CD4-positive, CD25-positive, alpha-beta regulatory T cell (primary cell): ENCODE measurements at regions not wholly inside any gene's neighbourhood (a gene's known extent, or its start where the extent isn't known, plus 50 kb on each side); places are given as distances from the start of the nearest gene placed in this dataset.
"Not testable (repeated sequence)": the region's sequence is repeated elsewhere in the genome, so short reads cannot be mapped to it uniquely, and the experiment has no call there.

ENCODE experiments used
- ATAC-seq, 2 donors: fragments of 150-1000 bp; cut with Tn5 transposase; one replicate each; pipeline ENCODE4 v1.10.0; 2021; ENCODE audit warnings: low read depth in 2 of 2, moderate number of reproducible peaks in 2 of 2, moderate library complexity in 1 of 2
- DNase-seq, 3 donors: peaks; one replicate each; pipeline versions ENCODE4 v3.0.0 to v3.0.0-alpha.2; 2012 to 2022; ENCODE audit warnings: mixed read lengths in 1 of 3
- H3K27ac ChIP-seq: one replicate; pipeline ENCODE4 v1.7.0; 2013; ENCODE audit warnings: mild to moderate bottlenecking, low read length; ENCODE audit not compliant: insufficient read depth, poor library complexity, severe bottlenecking
- H3K27me3 ChIP-seq: one replicate; pipeline ENCODE4 v1.7.0; 2013; ENCODE audit warnings: low read length; ENCODE audit not compliant: control insufficient read depth, insufficient read depth
- H3K36me3 ChIP-seq: one replicate; pipeline ENCODE4 v1.7.0; 2013; ENCODE audit warnings: mild to moderate bottlenecking, low read length, moderate library complexity; ENCODE audit not compliant: control insufficient read depth, insufficient read depth
- H3K4me1 ChIP-seq: 2 replicates; pipeline ENCODE4 v1.7.0; 2013; ENCODE audit warnings: mild to moderate bottlenecking, low read length; ENCODE audit not compliant: insufficient read depth, control insufficient read depth, poor library complexity, severe bottlenecking
- H3K4me3 ChIP-seq: one replicate; pipeline ENCODE4 v1.7.0; 2013; ENCODE audit warnings: low read depth, mild to moderate bottlenecking, low read length, moderate library complexity
- H3K9me3 ChIP-seq, 2 experiments: 1 replicate in 1 of 2; 2 replicates in 1 of 2; pipeline ENCODE4 v1.7.0; 2013; ENCODE audit warnings: low read length in 2 of 2, mild to moderate bottlenecking in 1 of 2, moderate library complexity in 1 of 2; ENCODE audit not compliant: control insufficient read depth in 2 of 2
- H3K27ac Mint-ChIP-seq, 3 donors: one replicate each; pipeline ENCODE4 v1.8.0; 2020 to 2022; ENCODE audit warnings: mild to moderate bottlenecking in 3 of 3, mixed read lengths in 3 of 3, moderate library complexity in 2 of 3
- H3K27me3 Mint-ChIP-seq: one replicate; pipeline ENCODE4 v1.8.0; 2022; ENCODE audit warnings: mild to moderate bottlenecking, mixed read lengths
- H3K36me3 Mint-ChIP-seq: one replicate; pipeline ENCODE4 v1.8.0; 2020; ENCODE audit warnings: mixed read lengths
- H3K4me1 Mint-ChIP-seq, 4 donors: one replicate each; pipeline ENCODE4 v1.8.0; 2020 to 2022; ENCODE audit warnings: mixed read lengths in 4 of 4, mild to moderate bottlenecking in 1 of 4
- H3K4me3 Mint-ChIP-seq, 4 donors: one replicate each; pipeline ENCODE4 v1.8.0; 2020 to 2022; ENCODE audit warnings: mild to moderate bottlenecking in 4 of 4, mixed read lengths in 4 of 4, moderate library complexity in 3 of 4
- H3K9me3 Mint-ChIP-seq, 7 donors: one replicate each; pipeline ENCODE4 v1.8.0; 2020 to 2022; ENCODE audit warnings: mixed read lengths in 7 of 7, mild to moderate bottlenecking in 3 of 7, moderate library complexity in 2 of 7

GRCh38 chr15:95035106-95035505 lies 803.7 kb downstream of the MCTP2 start:
- H3K9me3 Mint-ChIP-seq: peaks cover 0 to 8% (median 4%) of the 10 kb centered on the region in 7 donors
- no peak overlapping the region for H3K27ac Mint-ChIP-seq
- Histone ChIP-seq H3K27ac (no peak overlapping the region), H3K4me3 (no peak overlapping the region), H3K9me3 (peaks cover 0 to 3% of the 10 kb centered on the region in 2 experiments), H3K27me3 (no peaks in the 10 kb centered on the region), H3K4me1 (no peaks in the 10 kb centered on the region), H3K36me3 (no peaks in the 10 kb centered on the region)
- no peak for DNase-seq
- H3K4me1 Mint-ChIP-seq: no peaks in the 10 kb centered on the region
- ATAC-seq: no peak
- H3K4me3 Mint-ChIP-seq: no peak overlapping the region
- no peaks in the 10 kb centered on the region for H3K36me3 Mint-ChIP-seq
- no peaks in the 10 kb centered on the region for H3K27me3 Mint-ChIP-seq

GRCh38 chr15:95041297-95041696 lies 809.9 kb downstream of the MCTP2 start:
- Histone ChIP-seq H3K4me1 (no peaks in the 10 kb centered on the region), H3K27ac (no peak overlapping the region), H3K4me3 (no peak overlapping the region), H3K36me3 (no peaks in the 10 kb centered on the region), H3K27me3 (no peaks in the 10 kb centered on the region), H3K9me3 (no peaks in the 10 kb centered on the region)
- H3K9me3 Mint-ChIP-seq: peaks cover 0 to 7% (median 4%) of the 10 kb centered on the region in 7 donors
- DNase-seq (no peak), ATAC-seq (no peak)
- no peak overlapping the region for H3K4me3 Mint-ChIP-seq
- no peaks in the 10 kb centered on the region for H3K27me3 Mint-ChIP-seq
- no peak overlapping the region for H3K27ac Mint-ChIP-seq
- no peaks in the 10 kb centered on the region for H3K4me1 Mint-ChIP-seq
- no peaks in the 10 kb centered on the region for H3K36me3 Mint-ChIP-seq

- not testable (repeated sequence) for H3K9me3 ChIP-seq, ATAC-seq, H3K4me1 Mint-ChIP-seq, H3K4me1 ChIP-seq, H3K27me3 Mint-ChIP-seq, H3K27ac ChIP-seq, H3K27me3 ChIP-seq, H3K36me3 Mint-ChIP-seq, H3K4me3 Mint-ChIP-seq, DNase-seq, H3K4me3 ChIP-seq, H3K27ac Mint-ChIP-seq, H3K36me3 ChIP-seq
- H3K9me3 Mint-ChIP-seq: peaks cover 0 to 19% (median 7%) of the 10 kb centered on the region in 7 donors
Measured at GRCh38 chr15:95043236-95043932, 812.0 kb downstream of the MCTP2 start.

- H3K27me3 ChIP-seq: no peaks in the 10 kb centered on the region
- no peaks in the 10 kb centered on the region for H3K4me1 ChIP-seq
- no peaks in the 10 kb centered on the region for H3K27me3 Mint-ChIP-seq
- no peak overlapping the region for H3K27ac ChIP-seq
- no peak for ATAC-seq
- H3K9me3 ChIP-seq: peaks cover 0 to 5% of the 10 kb centered on the region in 2 experiments
- H3K4me3 Mint-ChIP-seq: no peak overlapping the region
- no peak overlapping the region for H3K4me3 ChIP-seq
- H3K27ac Mint-ChIP-seq: no peak overlapping the region
- H3K9me3 Mint-ChIP-seq: peaks cover under 1 to 20% (median 7%) of the 10 kb centered on the region in 7 donors
- no peaks in the 10 kb centered on the region for H3K36me3 ChIP-seq
- no peak for DNase-seq
- no peaks in the 10 kb centered on the region for H3K36me3 Mint-ChIP-seq
- H3K4me1 Mint-ChIP-seq: no peaks in the 10 kb centered on the region
Measured at GRCh38 chr15:95043933-95044313, 812.6 kb downstream of the MCTP2 start.

GRCh38 chr15:95044745-95045417 lies 813.5 kb downstream of the MCTP2 start:
- no peak overlapping the region for H3K4me3 Mint-ChIP-seq
- ATAC-seq (no peak), DNase-seq (no peak)
- H3K9me3 Mint-ChIP-seq: peaks cover 4 to 20% (median 9%) of the 10 kb centered on the region in 7 donors
- H3K27ac Mint-ChIP-seq: no peak overlapping the region
- H3K4me1 Mint-ChIP-seq: no peaks in the 10 kb centered on the region
- H3K36me3 Mint-ChIP-seq: no peaks in the 10 kb centered on the region
- no peaks in the 10 kb centered on the region for H3K27me3 Mint-ChIP-seq
- no peak overlapping the region for H3K4me3 ChIP-seq
- H3K4me1 ChIP-seq: no peaks in the 10 kb centered on the region
- peaks cover 0 to 5% of the 10 kb centered on the region in 2 experiments for H3K9me3 ChIP-seq
- H3K27me3 ChIP-seq: no peaks in the 10 kb centered on the region
- H3K36me3 ChIP-seq: no peaks in the 10 kb centered on the region
- no peak overlapping the region for H3K27ac ChIP-seq

- Mint-ChIP-seq H3K4me3 (no peak overlapping the region), H3K9me3 (peaks cover 4 to 23% (median 19%) of the 10 kb centered on the region in 7 donors), H3K27ac (no peak overlapping the region), H3K4me1 (no peaks in the 10 kb centered on the region), H3K27me3 (no peaks in the 10 kb centered on the region), H3K36me3 (no peaks in the 10 kb centered on the region)
- H3K4me1 ChIP-seq: no peaks in the 10 kb centered on the region
- peaks cover 3 to 5% of the 10 kb centered on the region in 2 experiments for H3K9me3 ChIP-seq
- no peaks in the 10 kb centered on the region for H3K27me3 ChIP-seq
- no peak overlapping the region for H3K4me3 ChIP-seq
- ATAC-seq (no peak), DNase-seq (no peak)
- no peak overlapping the region for H3K27ac ChIP-seq
- no peaks in the 10 kb centered on the region for H3K36me3 ChIP-seq
Measured at GRCh38 chr15:95051861-95052260, 820.5 kb downstream of the MCTP2 start.

GRCh38 chr15:95059346-95059905 lies 828.1 kb downstream of the MCTP2 start:
- Mint-ChIP-seq H3K9me3 (peaks cover 2 to 34% (median 9%) of the 10 kb centered on the region in 7 donors), H3K27ac (no peak overlapping the region), H3K27me3 (no peaks in the 10 kb centered on the region), H3K4me1 (no peaks in the 10 kb centered on the region), H3K4me3 (no peak overlapping the region), H3K36me3 (no peaks in the 10 kb centered on the region)
- no peaks in the 10 kb centered on the region for H3K36me3 ChIP-seq
- no peak overlapping the region for H3K27ac ChIP-seq
- no peaks in the 10 kb centered on the region for H3K27me3 ChIP-seq
- H3K4me1 ChIP-seq: no peaks in the 10 kb centered on the region
- DNase-seq (no peak), ATAC-seq (no peak)
- peaks cover 0 to 21% of the 10 kb centered on the region in 2 experiments for H3K9me3 ChIP-seq
- H3K4me3 ChIP-seq: no peak overlapping the region
